ENCODE measurements at regions not wholly inside any gene's neighbourhood (a gene's known extent, or its start where the extent isn't known, plus 50 kb on each side); places are given as distances from the start of the nearest gene placed in this dataset.
A peak's percentile ranks its signal among the peaks of the same experiment; 100 is the strongest.

DNA sequence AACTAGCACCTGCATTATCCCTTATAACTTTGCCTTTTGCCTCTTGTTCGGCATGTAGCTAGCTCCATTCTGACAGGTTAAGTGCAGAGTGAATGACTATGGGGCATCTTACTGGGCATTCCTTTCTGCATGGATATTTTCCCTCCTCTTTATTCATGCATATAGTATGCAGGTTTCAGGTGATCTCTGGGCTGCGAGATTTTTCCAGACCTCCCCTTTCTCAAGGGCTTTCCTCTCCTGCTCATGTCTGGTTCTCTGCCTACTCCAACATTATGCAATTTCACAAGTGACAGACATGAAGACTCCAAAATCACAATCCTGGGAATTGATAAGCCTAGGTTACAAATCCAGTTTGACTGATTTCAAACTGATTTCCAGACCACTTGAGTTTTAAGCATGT is 503.8 kb downstream of the NXPH1 start:
- DNase-seq (ENCODE audit: low spot score), result no peak

DNA sequence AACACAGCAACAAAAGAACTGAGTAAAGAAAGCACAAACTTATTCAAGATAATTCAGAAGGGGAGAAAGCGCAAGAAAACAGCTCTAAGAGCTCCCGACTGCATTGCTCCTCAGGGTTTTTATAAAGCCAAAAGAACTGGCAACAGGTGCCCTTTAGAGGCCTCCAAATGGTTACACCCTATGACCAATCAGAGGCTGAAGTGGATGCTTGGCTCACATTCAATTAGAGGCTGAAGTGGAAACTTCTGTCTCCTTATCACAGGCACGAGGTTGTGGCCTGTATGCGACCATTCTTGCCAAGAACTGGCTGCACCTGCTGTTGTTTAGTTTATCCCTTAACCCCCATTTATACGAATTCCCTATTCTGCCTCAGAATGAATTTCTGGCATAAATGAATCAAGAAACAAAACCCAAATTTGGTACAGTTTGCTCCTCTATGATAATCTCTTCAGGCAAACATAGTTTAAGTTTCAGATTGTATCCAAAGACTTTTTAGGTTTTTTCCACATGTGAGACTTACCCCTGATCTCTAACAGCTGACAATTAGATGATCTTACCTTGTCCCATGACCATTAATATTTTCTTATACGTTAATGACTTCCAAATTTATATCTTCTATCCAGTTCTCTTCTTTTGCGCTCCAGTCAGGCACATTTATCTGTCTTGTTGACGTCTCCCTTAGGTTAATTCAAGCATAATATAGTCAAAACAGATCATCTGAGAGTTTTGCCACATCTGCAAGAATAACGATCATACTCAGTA is 504.8 kb downstream of the NXPH1 start:
- no peak for DNase-seq (ENCODE audit: low spot score)

DNA sequence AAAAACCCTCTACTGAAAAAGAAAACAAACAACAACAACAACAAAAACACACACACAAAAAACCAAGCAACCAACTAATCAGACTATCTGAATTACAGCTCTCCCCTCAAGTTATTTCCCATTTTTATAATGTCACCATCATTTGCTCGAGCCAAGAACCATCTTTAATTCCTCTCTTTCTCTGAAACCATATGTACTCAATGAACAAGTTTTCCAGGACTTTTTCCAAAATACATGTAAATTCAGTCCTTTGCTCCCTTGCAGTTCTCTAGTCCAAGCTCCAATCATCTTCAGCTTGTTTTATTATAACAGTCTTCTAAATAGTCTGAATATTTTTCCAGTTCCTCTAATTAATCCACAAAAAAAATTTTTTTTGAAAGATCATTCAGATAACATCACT is 506.0 kb downstream of the NXPH1 start:
- no peak for DNase-seq (ENCODE audit: low spot score)

DNA sequence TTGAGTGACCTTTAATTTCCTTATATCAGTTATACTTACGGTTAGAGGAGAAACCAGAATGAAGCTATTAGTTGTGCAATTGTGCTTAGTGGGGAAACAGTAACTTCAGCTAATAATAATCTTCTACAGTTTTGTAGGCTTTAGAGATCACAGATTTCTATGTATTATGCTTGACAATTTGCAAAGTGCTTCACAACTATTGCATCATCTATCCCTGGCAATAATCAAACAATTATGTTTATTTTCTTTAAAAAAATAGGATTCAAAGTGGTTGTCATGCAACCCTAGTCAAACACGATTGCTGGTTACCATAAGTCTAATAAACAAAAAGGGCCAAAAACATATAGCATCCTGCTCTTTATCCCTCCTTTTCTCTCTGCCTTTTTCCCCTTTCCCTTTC is 530.3 kb downstream of the NXPH1 start:
- no peak for DNase-seq (ENCODE audit: low spot score)

DNA sequence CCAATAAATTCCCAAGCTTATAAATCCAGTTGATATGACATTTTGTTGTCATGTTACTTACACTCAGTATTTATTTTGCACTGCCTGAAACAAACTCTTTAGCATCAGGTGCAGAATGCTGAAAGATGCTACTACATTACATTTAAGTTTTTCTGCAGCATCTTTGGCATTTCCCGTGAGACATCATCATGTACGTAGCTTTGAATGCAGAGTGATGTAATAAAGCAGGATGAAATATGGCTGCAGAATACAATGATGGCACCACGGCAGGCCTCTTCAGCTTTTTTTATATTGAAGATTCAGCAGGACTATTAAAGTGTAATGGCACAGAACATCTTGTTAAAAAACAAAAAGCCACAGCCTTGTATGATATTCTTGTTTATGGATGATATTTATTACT is 531.8 kb downstream of the NXPH1 start:
- DNase-seq (ENCODE audit: low spot score), result no peak

DNA sequence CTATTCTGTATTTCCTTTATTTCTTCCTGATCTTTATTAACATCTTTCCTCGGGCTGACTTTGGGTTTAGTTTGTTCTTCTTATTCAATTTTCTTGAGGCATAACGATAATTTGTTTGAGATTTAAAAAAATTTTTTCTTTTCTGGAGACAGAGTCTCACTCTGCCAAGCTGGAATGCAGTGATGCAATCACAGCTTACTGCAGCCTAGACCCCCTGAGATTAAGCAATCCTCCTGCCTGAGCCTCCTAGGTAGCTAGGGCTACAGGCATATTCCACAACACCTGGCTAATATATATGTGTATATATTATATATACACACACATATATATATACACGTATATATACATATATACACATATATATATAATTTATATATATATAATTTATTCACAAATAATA is 540.2 kb downstream of the NXPH1 start:
- DNase-seq (ENCODE audit: low spot score), result no peak

DNA sequence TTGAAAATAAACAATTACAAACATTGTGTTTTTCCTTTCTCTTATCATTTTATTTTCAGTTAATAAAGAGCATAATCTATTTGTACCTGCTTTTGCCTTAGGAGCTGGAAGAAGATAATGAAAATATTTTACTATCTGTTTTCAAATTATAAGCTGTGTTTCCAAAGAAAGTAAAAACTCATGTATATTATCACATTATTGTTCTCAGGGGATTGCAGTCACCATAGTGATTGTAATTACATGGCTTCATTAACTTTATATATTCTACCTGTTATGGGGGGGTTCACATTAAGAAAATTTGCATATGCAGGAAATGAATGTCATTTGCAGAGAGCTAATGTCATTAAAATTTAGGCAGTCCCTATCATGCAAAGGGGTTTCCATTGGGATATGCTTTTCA is 542.3 kb downstream of the NXPH1 start:
- no peak for DNase-seq (ENCODE audit: low spot score)

DNA sequence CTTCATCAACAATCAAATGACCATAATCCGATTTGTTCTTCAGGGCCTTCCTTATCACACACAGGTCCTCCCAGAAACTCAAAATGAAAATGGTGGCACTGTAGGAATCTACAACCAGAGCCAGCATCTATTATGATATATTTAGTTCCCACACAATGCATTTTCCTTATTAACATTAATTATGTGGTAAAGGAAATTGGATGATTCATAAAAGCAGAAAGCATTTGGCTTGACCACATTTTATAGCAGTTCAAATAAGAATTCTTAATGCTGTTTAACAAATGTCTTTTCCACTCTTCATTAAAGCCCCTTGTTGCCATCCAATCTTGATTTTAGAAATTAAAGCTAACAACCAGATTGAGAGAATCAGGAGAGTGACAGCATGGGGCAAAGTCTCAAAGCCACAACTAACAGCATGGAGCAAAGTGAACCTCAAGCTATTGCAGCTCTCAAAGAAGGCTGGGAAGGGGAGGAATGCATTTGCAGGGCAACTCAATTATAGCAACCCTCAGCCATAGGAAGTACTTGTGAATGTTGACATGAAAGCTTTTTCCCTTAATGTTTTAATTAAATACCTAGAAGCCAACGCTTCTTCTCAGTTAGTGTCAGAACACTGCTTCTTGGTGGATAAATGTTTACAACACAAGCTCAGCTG is 549.1 kb downstream of the NXPH1 start:
- DNase-seq (ENCODE audit: low spot score), result no peak

DNA sequence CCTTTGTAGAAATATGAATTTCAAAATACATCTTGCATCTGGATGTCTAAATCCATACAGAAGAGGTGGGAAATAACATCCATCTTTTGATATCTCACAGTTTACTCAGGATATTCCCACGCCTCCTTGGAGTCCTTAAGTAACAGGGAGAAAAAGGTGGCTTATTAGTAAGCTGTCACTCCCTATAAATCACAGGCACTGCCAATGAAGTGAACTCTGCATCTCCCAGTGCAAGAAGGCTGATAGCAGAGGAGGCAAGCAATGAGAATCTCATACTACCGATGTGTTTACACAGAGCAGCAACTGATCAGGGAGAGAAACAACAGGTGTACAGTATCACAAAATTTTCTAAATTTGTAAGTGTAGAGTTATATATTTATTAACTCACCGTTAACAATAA is 551.8 kb downstream of the NXPH1 start:
- no peak for DNase-seq (ENCODE audit: low spot score)

DNA sequence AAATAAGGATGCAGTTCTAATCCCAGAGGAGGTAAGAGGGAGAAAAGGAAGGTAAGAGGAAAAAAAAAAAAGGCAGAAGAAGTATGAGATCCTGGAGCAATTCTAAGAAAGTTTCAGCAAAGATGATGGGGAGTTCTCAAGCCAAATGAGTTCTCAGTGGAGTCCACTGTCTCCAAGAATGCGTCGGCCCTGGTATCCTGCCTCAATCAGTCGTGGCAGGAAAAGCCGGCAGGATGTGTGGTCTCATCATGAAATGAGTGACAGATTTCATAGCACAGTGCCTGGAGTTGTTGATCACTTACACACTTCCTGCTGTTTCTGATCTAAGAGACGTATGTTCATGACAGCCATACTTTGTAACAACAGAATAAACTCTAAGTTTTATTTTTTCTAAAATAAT is 554.9 kb downstream of the NXPH1 start:
- DNase-seq (ENCODE audit: low spot score), result no peak

DNA sequence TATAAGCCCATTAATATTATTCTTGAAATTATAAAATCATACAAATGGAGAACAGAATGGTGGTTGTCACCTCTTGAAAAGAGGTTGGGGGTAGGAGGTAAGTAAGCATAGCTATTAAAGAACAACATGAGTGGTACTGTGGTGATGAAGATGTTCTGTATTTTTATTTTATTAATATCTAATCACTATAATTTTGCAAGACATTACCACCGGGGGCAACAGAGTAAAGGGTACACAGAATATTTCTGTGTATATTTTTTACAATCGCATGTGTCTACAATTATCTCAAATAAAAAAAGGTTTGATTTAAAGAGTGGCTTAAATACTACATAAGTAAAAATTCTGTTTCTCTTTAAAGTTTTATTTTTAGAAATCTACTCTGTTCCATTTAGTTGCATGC is 557.8 kb downstream of the NXPH1 start:
- no peak for DNase-seq (ENCODE audit: low spot score)

DNA sequence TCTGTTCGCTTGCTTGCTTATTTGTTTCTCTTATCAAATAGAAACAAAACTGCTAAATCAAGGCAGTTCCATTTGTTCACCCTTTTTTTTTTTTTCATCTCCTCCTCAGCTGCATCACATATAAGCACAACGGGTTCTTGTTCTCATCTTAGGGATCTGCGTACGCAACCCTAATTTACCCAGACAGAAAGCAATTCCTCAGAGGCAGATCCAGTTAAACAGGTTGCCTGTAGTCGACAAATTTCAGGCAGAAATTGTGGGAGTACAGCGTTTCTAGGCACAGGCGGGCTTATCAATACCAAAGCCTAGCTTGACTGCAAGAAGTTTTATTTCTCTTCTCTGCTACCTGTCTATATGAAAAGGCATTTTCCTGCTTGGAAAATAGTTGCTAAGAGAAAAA is 565.4 kb downstream of the NXPH1 start:
- no peak for DNase-seq (ENCODE audit: low spot score)

DNA sequence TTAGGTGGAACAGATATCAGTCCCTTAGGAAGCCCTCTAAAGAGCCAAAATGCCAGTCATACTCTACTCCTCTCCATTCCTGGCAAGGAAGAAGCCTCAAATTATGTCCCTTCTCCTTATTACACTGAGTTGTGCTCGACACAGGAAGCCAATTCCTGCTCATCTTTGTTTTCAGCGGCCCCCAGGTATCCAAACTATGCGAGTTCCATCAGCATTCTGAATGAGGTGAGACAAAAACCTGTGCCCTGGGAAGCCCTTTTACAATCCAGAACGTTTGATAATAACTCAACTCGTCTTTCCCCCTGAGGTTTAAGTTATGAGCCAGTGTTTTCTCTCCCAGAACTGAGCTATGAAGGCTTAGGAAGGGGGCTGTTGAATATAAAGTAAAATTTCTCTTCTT is 580.5 kb downstream of the NXPH1 start:
- DNase-seq (ENCODE audit: low spot score), result no peak

DNA sequence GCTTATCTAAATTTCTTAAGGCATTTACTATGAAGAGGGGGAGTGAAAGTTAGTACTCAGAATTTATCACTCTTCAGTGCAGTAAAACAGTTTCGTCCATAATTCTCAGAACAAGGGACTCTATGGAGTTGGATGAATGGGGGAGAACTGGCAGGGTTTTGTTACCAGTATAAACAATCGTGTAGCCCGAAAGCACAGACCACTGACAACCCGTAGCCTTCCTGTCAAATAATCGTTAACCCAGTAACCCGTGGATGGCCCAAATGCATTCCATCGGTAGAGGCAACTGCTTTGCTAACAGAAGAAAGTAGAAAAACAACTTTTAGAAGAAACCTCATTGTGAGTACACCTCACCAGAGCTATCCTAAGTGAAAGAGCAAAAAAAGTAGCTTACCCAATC is 583.9 kb downstream of the NXPH1 start:
- DNase-seq (ENCODE audit: low spot score), result no peak

DNA sequence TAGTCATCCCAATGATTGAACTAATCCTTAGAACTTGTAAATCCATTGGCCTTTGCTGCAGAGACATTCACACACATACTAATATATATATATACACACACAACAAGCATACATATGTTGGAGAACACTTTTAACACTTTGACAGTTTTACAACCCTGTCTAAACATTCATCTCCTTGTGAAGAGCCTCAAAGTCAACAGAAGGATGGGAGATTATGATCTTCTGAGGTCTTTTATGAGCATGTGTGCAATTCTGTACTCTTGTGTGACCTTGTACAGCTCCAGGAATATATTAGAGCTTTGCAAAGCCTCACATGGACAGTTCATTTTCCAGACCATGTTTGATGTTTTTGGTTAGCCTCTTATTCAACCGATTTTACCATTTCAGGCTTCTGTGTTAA is 589.0 kb downstream of the NXPH1 start:
- DNase-seq (ENCODE audit: low spot score), result no peak

DNA sequence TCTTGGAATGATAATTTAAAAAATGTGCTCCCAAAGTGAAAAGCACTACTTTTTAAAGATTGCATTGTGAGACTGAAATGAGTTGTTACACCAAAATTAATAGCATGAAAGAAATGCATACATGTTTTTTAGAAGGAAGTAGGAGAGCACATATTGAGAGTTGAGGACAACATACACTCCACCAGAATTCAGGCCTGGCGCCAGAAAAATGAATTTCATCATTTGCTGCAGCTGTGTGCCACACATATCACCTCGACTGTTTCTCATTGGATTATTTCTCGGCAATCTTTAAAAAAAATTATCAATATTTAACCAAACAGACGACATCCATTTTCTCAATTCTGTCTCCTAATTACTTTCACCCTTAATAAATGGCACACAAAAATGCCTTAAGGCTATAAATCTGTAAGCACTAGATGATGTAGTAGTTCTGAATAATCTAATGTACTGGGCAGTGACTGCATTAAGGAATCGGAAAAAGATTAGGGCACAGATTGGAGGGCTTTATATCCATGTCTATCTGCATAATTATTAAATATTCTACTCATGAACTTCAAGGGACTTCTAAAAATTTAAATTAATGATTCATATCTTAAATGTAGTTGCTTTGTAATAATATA is 590.4 kb downstream of the NXPH1 start:
- DNase-seq (ENCODE audit: low spot score), result no peak

DNA sequence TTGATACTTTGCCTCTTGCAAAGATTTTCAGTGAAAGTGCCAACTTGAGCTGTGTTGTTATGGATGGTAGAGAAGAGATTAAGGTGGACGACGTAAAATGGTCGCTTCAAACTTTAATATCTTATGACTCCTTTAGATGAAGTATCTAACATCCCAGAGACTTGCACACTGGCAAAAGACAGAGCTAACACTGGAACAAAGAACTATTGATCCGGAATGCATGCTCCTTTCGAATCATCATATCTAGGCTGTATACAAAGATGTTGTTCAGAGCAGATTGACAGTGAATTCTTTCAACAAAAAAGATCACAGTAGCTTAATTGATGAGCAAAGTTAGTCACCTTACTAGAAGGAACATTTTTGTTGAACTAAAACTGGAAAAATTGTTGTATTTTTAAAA is 592.7 kb downstream of the NXPH1 start:
- no peak for DNase-seq (ENCODE audit: low spot score)

DNA sequence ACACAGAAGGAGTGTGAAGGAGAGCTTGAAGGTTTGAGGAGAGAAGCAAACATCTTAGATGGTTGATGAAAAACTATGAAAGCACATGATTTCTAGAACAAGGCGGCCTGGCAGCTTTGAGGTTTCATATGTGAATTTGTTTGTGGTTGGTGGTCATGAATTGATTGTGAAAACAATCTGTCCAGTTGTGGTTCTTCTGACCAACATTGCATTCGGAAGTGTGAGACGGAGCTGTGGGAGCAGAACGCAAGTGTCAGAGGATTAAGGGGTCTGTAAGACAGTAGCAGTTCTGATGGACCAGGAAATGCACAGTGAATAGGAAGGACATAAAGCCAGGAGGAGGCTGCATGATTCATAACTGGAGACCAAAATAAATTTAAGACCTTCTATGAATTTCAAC is 594.6 kb downstream of the NXPH1 start:
- DNase-seq (ENCODE audit: low spot score), result no peak

DNA sequence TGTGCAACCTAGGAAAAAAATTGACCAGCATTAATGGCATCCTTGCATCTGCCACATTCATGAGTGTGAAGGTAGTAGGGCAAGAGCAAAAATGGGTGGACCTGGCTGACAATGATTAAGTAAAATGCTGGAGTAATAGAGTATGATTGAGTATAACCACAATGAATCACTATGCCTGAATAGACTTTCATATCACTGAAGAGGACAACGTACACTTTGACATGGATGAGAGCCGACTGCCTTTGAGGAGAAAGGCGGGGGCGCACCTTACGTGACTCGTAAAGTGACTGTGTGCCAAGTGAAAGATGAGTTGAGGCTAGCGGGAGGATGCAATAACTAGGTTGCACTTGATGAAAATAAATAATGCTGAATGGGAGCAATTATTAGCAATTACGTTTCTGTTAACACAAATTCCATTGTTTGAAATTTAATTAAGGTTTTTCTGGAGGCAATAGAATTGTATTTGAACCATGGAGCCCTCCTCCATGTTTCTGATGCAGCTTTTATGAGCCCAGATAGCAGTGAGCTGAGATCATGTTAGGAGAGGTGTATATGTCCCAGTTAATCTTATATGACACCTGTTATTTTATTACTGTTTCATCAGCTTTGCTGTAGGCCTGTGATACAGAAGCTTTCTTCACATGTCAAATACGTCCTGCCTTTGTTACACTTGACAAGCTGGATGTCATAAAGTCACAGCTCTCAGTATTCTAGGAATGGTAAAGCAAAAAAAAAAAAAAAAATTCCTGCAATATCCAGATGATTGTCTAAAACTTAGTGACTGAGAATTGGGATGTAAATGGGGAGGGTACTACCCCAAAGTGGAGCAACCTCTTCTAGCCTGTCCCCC is 596.5 kb downstream of the NXPH1 start:
- DNase-seq (ENCODE audit: low spot score), result peak; percentile 21

DNA sequence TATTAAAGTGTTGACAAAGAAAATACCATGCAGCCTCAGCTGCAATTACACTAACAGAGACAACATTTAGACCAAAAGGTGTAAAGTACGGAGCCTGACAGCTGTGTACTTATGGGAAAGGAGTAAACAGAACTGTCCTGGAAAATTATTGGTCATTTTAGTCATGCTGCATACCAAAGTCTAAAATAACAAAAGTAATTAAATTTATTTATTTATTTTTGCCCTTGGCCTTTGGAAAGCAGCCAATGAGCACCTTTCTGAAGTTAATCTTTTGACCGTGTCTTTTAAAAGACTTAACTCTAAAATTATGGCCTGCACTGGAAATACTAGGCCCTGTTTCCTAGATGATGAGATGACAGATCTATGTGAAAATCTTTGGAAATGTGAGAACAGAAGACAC is 597.6 kb downstream of the NXPH1 start:
- no peak for DNase-seq (ENCODE audit: low spot score)

DNA sequence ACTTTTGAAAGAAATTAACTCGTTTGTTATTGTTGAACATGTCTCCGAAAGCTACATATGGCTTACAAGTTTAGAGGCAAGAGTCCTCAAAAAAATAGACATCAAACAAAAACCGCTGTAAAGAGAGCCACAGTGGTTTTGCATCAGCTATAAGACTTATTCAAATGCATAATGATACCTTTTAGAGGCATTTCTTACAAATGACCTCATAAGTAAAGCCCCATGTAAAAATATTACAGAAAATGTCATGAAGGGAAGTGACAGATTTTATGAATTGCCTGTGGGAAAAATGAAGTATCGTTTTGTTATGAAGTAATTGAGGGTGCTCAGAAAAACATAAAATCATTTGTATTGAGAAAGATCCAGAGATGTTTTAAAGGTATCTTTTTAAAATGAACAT is 598.0 kb downstream of the NXPH1 start:
- DNase-seq (ENCODE audit: low spot score), result no peak

DNA sequence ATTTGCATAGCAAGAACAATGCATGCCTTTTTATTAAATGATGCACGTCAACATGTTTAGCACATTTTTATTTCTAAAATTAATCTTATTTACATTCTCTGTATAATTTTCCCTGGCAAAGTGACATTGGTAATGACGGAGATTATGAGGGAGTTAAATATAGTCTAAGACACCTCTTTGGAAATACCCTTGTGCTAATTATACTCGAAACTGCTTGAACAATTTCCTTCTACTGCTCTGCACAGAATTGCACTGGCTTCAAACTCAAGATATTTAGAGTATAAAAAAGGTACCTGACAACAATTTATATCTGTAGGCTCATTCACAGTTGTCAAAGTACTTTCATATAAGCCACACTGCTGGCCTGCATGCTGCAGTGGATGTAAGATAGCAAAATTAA is 602.7 kb downstream of the NXPH1 start:
- no peak for DNase-seq (ENCODE audit: low spot score)

All from RKO (cell line).